ENCODE measurements at regions not wholly inside any gene's neighbourhood (a gene's known extent, or its start where the extent isn't known, plus 50 kb on each side); places are given as distances from the start of the nearest gene placed in this dataset.

GRCh38 chr18:61274416-61274960 lies 58.7 kb upstream of the CDH20 start:
- no peak overlapping the region for H3K27ac ChIP-seq (ENCODE audit: insufficient read length, low read depth, low read length)
- Mint-ChIP-seq H3K4me1 (peaks cover 22 to 26% of the 10 kb centered on the region in 2 experiments), H3K27ac (peak overlapping the region in 1 of 3 experiments; percentile 29; a peak in 1 of 7 replicates), H3K9me3 (peaks cover 2 to 8% of the 10 kb centered on the region in 2 experiments; a peak in 1 of 5 replicates), H3K4me3 (no peak overlapping the region), H3K36me3 (ENCODE audit: insufficient read depth in 1 of 3, low read depth in 3 of 3) (no peaks in the 10 kb centered on the region), H3K27me3 (ENCODE audit: low read depth) (peaks cover 35% of the 10 kb centered on the region)
- H2BK20ac ChIP-seq (ENCODE audit: low read depth, low read length, poor library complexity, severe bottlenecking), result no peak overlapping the region
- H4K5ac ChIP-seq (ENCODE audit: insufficient read length, low read depth, low read length), result no peak overlapping the region
- no peak overlapping the region for H3K4me2 ChIP-seq (ENCODE audit: insufficient read depth, insufficient read length, low read length)
- no peaks in the 10 kb centered on the region for H3K23me2 ChIP-seq (ENCODE audit: insufficient read length, low read depth, low read length, poor library complexity, severe bottlenecking)
- no peak overlapping the region for H2AFZ ChIP-seq (ENCODE audit: low read length)
- no peak overlapping the region for H2BK15ac ChIP-seq (ENCODE audit: low read depth, low read length)
- H3K56ac ChIP-seq (ENCODE audit: insufficient read length, low read depth, low read length), result no peak overlapping the region
- no peak overlapping the region for H2BK12ac ChIP-seq (ENCODE audit: insufficient read length, low read depth, low read length)
- no peak for TF ChIP-seq CTCF (conservative IDR thresholded peaks at IDR 0.05)
- no peaks in the 10 kb centered on the region for H3K9me3 ChIP-seq (ENCODE audit: control insufficient read depth, low read depth, low read length)
- H4K91ac ChIP-seq (ENCODE audit: insufficient read length, low read depth, low read length), result no peak overlapping the region
- no peak overlapping the region for H3K4ac ChIP-seq (ENCODE audit: low read depth, low read length)
- no peak overlapping the region for H4K8ac ChIP-seq (replicated peaks; ENCODE audit: insufficient read length, low read depth, low read length)
- H3K14ac ChIP-seq (ENCODE audit: insufficient read depth, low read length), result no peak overlapping the region
- no peak overlapping the region for H2BK120ac ChIP-seq (ENCODE audit: low read depth, low read length, poor library complexity, severe bottlenecking)
- DNase-seq, result no peak
- H3K18ac ChIP-seq (ENCODE audit: insufficient read length, low read depth, low read length), result no peak overlapping the region
- no peak overlapping the region for H3K9ac ChIP-seq (ENCODE audit: extremely low read depth, insufficient read length, low read length)
- no peaks in the 10 kb centered on the region; the same call in 1 of the 2 replicates for H3K27me3 ChIP-seq (ENCODE audit: insufficient read depth, low read length)
- no peaks in the 10 kb centered on the region for H3K79me1 ChIP-seq (ENCODE audit: insufficient read depth, low read depth, low read length, poor library complexity, severe bottlenecking)
- no peak overlapping the region for H2AK5ac ChIP-seq (ENCODE audit: insufficient read length, low read length)
- no peaks in the 10 kb centered on the region for H4K20me1 ChIP-seq (ENCODE audit: control insufficient read depth, insufficient read depth, insufficient read length)
- H3T11ph ChIP-seq (ENCODE audit: low read length), result no peak overlapping the region
- H3K79me2 ChIP-seq (ENCODE audit: insufficient read depth, low read length), result no peaks in the 10 kb centered on the region
- H3K4me1 ChIP-seq (ENCODE audit: insufficient read depth, low read length), result peaks cover 3% of the 10 kb centered on the region; the same call in 1 of the 2 replicates
- H3K23ac ChIP-seq (ENCODE audit: insufficient read length, low read depth, low read length), result no peak overlapping the region
- no peak overlapping the region for H2BK5ac ChIP-seq (ENCODE audit: insufficient read length, low read length)
